Right atrium auricular region (tissue), 2 donors: ENCODE measurements at regions not wholly inside any gene's neighbourhood (a gene's known extent, or its start where the extent isn't known, plus 50 kb on each side); places are given as distances from the start of the nearest gene placed in this dataset.
"Not testable (repeated sequence)": the region's sequence is repeated elsewhere in the genome, so short reads cannot be mapped to it uniquely, and the experiment has no call there.

Experiments
- DNase-seq: peaks from one replicate; pipeline ENCODE4 v3.0.0-alpha.2; 2019; ENCODE audit warnings: low spot score
- H3K27ac ChIP-seq, 2 donors: fragments of 200-600 bp; sonication (generic); 1 replicate in 1 of 2; 2 replicates in 1 of 2; pipeline ENCODE4 v1.5.1; 2016 to 2019
- H3K27me3 ChIP-seq, 2 donors: fragments of 200-600 bp; sonication (generic); one replicate each; pipeline versions ENCODE4 v1.5.1 to v1.6.0; 2017 to 2019
- H3K36me3 ChIP-seq: fragments of 200-600 bp; sonication (generic); one replicate; pipeline ENCODE4 v1.5.1; 2016
- H3K4me1 ChIP-seq, 2 donors: fragments of 200-600 bp; sonication (generic); one replicate each; pipeline versions ENCODE4 v1.5.1 to v1.6.0; 2017 to 2019
- H3K4me3 ChIP-seq, 2 donors: fragments of 200-600 bp; sonication (generic); 1 replicate in 1 of 2; 2 replicates in 1 of 2; pipeline ENCODE4 v1.5.1; 2017 to 2019; ENCODE audit warnings: mild to moderate bottlenecking in 1 of 2, moderate library complexity in 1 of 2
- H3K9me3 ChIP-seq, 2 donors: fragments of 200-600 bp; sonication (generic); one replicate each; pipeline ENCODE4 v1.5.1; 2019
- CTCF ChIP-seq, 2 donors: fragments of 200-600 bp; sonication (generic); IDR thresholded peaks; one replicate each; pipeline ENCODE4 v1.5.1; 2019; ENCODE audit warnings: antibody characterized with exemption in 2 of 2

DNA sequence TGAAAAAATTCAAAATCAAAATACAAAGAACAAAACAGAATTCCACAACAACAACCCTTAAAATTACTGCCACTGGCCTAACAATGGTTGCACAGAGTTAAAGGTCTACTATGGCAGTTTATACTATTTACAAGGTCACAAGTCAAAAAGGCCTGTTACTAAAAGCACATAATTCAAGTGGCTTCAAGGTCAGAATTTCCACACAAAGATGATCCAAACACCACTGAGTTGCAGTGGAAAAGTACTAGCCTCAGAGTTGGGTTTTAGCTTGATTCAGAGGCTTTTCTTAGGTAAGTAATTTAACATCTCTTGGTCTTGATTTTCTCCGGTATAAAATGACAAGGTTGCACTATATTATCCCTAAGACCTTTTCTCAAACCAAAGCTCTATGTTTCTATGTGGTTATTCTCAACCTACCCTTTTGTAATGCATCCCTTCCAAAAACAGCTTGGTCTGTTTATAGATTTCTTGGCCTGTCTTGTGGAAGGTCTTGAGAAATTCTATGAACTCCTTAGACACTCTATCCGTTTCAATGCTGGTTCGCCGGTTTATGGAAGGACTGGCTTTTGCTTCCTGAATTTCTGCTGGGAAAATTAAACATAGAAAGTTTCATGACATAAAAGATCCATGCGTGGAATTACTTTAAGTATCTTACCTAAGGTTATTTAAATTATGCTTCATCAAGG is 69.5 kb downstream of the MDH2 start:
- not testable (repeated sequence) for H3K36me3 ChIP-seq, H3K27ac ChIP-seq, DNase-seq, H3K4me3 ChIP-seq, H3K4me1 ChIP-seq, H3K9me3 ChIP-seq, H3K27me3 ChIP-seq

DNA sequence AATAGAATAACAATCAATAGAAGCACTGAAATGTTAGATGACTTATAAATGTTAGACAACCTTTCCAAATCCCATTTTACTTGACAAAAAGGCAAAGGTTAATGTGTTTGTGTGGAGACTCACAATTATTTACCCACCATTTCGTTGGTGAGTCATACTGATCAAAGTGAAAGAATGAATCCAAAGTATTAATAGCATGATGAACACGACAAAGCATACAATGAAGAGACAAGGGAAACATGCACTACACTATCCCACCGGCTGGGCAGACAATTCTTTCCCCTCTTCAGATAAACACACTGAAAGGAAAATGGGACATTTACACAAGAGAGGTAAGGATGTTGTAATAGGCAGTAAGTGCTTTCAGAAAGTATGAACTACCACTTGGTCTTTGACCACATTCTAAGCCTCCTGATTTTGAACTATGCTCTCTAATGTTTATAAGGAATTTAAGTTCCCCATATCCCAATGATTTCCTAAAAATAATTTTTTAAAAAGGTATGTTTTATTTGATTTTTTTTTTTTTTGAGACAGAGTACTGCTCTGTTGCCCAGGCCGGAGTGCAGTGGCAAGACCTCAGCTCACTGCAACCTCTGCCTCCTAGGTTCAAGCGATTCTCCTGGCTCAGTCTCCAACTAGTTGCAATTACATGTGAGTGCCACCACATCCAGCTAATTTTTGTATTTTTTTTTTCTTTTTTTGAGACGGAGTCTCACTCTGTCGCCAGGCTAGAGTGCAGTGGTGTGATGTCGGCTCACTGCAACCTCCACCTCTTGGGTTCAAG is 70.5 kb downstream of the MDH2 start:
- not testable (repeated sequence) for H3K4me1 ChIP-seq, H3K27me3 ChIP-seq, DNase-seq, H3K9me3 ChIP-seq, H3K4me3 ChIP-seq, H3K36me3 ChIP-seq, H3K27ac ChIP-seq

DNA sequence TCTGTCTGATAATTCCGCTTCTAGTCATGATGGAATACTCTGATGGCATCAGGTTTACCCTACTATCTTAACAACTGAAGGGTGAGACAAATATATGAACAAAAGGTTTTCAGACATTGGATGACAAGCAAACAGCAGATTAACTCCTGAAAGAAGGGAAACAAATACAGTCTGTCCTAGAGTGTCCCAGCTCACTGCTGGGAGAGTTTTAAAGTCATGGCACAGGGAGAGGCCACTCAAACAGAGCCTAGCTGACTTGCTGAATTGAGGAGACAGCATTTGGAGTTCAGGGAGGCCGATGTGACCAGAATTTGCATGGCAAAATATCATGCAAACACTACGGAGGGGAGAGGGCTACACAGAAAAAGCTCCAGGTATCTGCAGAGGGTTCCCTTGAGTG is 73.1 kb downstream of the MDH2 start:
- H3K4me3 ChIP-seq = no peak overlapping the region
- H3K4me1 ChIP-seq = no peaks in the 10 kb centered on the region
- no peaks in the 10 kb centered on the region for H3K9me3 ChIP-seq
- H3K36me3 ChIP-seq = no peaks in the 10 kb centered on the region
- TF ChIP-seq CTCF (IDR thresholded peaks at IDR 0.05) = no peak
- no peaks in the 10 kb centered on the region for H3K27me3 ChIP-seq
- DNase-seq = no peak
- H3K27ac ChIP-seq = no peak overlapping the region

DNA sequence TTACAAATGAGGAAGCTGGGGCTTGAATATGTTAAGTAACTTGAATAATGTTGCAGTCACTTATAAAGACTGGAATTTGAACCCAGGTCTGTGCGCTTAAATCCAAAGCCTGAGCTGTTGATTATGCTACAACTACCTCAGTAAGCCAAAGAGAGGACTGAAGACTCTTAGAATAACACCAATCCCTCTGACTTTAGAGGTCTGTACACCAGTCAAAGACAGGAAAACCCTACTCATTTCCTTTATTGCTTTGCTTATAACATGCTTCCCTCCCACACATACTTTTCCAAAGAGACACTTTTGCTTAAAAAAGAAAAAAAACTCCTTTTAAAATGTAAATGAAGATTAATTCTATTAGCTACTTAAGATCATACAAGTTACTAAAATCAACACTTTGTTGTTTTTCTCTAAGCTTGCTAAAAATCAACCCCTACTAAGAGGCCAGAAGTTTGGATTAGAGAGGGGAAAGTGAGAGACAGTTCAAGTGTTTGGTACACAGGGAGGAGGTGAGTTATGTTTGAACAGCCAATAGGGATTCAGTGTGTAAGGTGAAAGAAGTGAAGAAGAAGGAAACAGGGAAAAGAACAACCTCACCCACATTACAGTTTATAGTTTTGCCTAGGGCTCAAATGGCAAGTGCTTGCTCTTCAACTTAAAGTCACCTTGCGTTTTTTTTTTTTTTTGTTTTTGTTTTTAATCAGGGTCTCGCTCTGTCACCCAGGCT is 74.8 kb downstream of the MDH2 start:
- no peak overlapping the region for H3K4me3 ChIP-seq
- no peaks in the 10 kb centered on the region for H3K36me3 ChIP-seq
- no peaks in the 10 kb centered on the region for H3K27me3 ChIP-seq
- H3K27ac ChIP-seq = no peak overlapping the region
- no peaks in the 10 kb centered on the region for H3K9me3 ChIP-seq
- H3K4me1 ChIP-seq = no peaks in the 10 kb centered on the region
- no peak for DNase-seq
- no peak for TF ChIP-seq CTCF (IDR thresholded peaks at IDR 0.05)

- TF ChIP-seq CTCF (IDR thresholded peaks at IDR 0.05) = no peak
These were observed 75.4 kb downstream of the MDH2 start for GRCh38 chr7:76123316-76123715.

GRCh38 chr7:76125560-76125959 is 76.1 kb upstream of the SRRM3 start:
- H3K27me3 ChIP-seq = no peaks in the 10 kb centered on the region
- H3K36me3 ChIP-seq = no peaks in the 10 kb centered on the region
- H3K4me3 ChIP-seq = no peak overlapping the region
- no peaks in the 10 kb centered on the region for H3K4me1 ChIP-seq
- DNase-seq = no peak
- H3K9me3 ChIP-seq = no peaks in the 10 kb centered on the region
- TF ChIP-seq CTCF (IDR thresholded peaks at IDR 0.05) = no peak
- H3K27ac ChIP-seq = no peak overlapping the region

More at GRCh38 chr7:76123316-76123715, 75.4 kb downstream of the MDH2 start:
- Histone ChIP-seq H3K4me1 (no peaks in the 10 kb centered on the region), H3K27ac (no peak overlapping the region), H3K27me3 (no peaks in the 10 kb centered on the region), H3K4me3 (no peak overlapping the region), H3K9me3 (no peaks in the 10 kb centered on the region), H3K36me3 (no peaks in the 10 kb centered on the region)
- DNase-seq = no peak
